GM12872 (cell line): ENCODE measurements at regions not wholly inside any gene's neighbourhood (a gene's known extent, or its start where the extent isn't known, plus 50 kb on each side); places are given as distances from the start of the nearest gene placed in this dataset.

Experiments
- TF ChIP-seq, protein P1 (sequence below): IDR thresholded peaks from 3 replicates; pipeline ENCODE4 v1.5.1; 2011; ENCODE audit warnings: low read depth, mild to moderate bottlenecking, low read length, moderate library complexity; ENCODE audit not compliant: insufficient read depth

DNA sequence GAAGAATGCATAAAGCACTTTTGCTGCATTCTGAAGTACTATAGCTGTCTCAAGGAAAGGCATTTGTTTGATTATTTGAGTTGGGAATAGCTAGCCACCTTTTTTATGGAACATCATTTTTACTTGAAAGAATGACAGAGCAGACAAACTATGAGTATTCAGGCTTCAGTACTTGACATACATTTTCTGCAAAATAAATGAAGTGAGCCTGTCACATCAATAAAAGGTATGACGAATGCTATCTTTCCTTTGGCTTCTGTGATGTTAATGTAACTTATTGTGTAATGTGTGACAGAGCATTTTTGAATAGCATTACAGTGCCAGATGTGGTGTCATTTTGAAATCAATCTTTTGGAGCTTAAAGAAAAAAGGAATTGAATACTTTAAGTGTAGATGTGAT lies 440.3 kb upstream of the ONECUT1 start:
- TF ChIP-seq, protein P1, sequence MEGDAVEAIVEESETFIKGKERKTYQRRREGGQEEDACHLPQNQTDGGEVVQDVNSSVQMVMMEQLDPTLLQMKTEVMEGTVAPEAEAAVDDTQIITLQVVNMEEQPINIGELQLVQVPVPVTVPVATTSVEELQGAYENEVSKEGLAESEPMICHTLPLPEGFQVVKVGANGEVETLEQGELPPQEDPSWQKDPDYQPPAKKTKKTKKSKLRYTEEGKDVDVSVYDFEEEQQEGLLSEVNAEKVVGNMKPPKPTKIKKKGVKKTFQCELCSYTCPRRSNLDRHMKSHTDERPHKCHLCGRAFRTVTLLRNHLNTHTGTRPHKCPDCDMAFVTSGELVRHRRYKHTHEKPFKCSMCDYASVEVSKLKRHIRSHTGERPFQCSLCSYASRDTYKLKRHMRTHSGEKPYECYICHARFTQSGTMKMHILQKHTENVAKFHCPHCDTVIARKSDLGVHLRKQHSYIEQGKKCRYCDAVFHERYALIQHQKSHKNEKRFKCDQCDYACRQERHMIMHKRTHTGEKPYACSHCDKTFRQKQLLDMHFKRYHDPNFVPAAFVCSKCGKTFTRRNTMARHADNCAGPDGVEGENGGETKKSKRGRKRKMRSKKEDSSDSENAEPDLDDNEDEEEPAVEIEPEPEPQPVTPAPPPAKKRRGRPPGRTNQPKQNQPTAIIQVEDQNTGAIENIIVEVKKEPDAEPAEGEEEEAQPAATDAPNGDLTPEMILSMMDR: no peak

DNA sequence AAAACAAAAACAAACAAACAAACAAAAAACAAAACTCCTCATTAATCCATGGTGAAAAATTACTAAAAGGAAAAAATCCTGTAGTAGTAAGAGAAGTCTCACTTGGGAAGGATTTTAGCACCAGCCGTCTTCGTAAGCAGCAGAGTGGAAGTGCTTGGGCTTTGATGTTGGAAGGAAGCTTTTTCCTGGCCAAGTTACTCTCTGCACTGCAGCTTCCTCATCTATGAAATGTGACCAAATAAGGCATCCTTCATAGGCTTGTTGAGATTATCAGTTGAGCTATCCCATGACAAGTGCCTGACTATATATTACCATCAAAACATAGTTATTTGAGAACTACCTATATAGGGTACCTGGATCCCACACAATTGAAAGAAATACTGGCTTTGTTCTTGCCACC lies 436.4 kb upstream of the ONECUT1 start:
- TF ChIP-seq, protein P1: no peak

DNA sequence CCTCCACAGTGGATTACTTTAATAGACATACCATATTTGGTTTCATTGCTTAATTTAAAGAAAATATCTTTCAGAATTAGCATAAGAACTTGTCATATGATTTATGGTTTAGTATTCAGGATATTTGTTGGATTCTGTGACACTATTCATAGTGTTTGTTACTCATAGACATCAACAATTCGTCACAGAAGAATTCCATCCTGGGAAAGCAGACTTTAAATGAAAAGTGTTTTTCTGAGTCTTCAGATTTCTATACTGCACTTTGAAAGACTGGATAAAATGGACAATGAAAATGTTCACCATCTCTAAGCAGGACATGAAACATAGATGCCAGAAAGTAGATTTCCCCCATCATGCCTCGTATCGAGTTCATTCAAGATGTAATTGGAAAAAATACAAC lies 435.6 kb upstream of the ONECUT1 start:
- TF ChIP-seq, protein P1: no peak

DNA sequence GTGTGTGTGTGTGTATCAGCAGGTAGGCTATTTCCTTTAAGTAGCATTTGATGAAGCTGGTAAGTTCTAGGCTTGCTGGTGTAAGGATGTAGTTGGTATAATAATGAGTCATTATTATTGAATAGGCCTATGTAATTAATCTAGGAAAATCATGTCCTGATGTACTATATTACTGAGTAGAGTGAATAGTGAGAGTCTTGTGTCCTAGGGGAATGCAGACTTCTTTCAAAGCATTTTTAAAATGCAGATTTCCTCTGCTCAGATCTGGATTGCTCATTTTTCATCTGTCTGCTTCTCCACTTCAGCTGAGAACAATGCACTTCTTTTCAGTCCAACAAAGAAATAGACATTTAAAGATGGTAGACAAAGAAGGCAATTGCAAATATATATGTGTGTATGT lies 434.2 kb upstream of the ONECUT1 start:
- TF ChIP-seq, protein P1: no peak

DNA sequence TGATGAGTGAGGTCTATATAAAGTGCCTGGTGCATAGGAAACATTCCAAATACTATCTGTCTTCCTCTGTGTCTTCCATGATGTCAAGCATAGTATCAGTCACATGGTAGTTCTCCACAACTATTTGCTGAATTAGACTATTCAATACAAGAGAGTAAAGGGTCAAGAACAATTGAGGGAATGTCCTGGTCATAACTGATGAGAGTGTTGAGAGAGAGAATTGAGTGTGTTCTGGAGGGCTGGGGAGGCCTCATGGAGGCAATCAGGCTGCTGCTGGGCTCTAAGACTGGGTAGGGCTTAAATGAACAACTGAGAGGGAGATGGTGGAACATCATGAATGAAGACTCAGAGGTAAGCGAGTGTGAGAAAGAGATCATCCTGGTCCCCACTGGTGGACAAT lies 433.7 kb upstream of the ONECUT1 start:
- TF ChIP-seq, protein P1: no peak

DNA sequence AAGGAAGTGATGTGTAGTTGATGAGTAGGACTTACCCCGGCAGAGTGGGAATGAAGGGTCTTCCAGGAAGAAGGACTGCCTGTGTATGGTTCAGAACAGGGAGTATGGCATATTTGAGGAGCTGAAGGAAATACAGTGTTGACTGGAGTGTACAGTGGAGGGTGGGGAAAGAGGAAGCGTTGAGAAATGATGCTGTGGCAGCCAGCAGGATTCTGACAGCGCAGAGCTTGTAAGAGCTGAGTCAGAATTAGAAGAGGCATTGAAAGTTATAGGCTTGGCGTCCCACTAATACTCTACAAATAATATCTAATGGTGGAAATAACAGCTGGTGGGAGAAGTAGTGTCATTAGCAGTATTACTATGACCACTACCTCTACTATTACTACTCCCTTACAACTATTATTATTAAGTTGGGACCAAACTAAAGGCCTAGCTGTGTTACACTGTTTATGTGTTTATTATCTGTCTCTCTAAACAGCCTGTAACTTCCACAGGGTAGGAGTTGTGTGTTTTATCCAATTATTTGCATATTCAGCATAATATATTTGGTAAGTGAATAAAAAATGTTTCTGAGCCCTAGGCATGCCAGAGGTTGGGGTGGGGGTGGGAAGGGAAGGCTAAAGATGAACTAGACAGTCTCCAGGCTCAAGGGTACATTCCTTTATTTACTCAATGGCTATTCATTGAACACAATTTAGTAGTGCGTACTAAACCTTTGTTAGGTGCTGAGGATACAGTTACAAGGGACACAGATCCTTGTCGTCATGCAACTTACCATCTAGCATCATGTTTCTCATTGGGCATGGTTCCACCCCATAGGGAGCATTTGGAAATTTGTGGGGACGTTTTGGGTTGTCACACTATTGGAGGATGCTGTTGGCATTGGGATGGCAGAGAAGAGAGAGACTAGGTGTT lies 428.8 kb upstream of the ONECUT1 start:
- TF ChIP-seq, protein P1: no peak

DNA sequence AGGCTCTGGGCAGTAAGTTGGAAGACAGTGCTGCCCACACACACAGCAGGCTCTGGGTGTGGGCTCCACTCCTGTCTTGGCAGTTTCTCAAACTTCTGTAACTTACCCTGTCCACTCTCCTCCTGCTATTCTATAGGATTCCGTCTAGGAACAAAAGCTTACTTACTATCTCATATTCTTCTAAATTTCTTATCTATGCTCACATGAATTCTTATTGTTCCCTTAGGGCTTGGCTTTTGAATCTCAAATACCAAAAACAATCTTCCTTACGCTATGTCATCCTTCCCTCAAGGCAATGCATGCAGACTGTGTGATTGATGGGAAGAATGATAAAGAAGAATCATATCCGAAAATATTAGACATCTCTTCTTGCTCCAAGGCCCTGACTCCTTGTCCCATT lies 425.9 kb upstream of the ONECUT1 start:
- TF ChIP-seq, protein P1: no peak
